ENCODE measurements at regions not wholly inside any gene's neighbourhood (a gene's known extent, or its start where the extent isn't known, plus 50 kb on each side); places are given as distances from the start of the nearest gene placed in this dataset.
"Not testable (repeated sequence)": the region's sequence is repeated elsewhere in the genome, so short reads cannot be mapped to it uniquely, and the experiment has no call there.

- TF ChIP-seq SKIL (CRISPR knock-in tag; IDR thresholded peaks at IDR 0.05; ENCODE audit: borderline replicate concordance) (no peak), RFXANK (CRISPR knock-in tag; IDR thresholded peaks at IDR 0.05) (no peak)
These were observed 140.2 kb downstream of the MOSPD2 start (continued) for GRCh38 chrX:15013461-15013860.

GRCh38 chrX:14997271-14997670, 124.0 kb downstream of the MOSPD2 start:
- Histone ChIP-seq H3K4me3 (replicated peaks in 1 of 3; ENCODE audit: insufficient read depth in 1 of 3, low read depth in 2 of 3, low read length in 3 of 3) (no peak overlapping the region), H2AFZ (ENCODE audit: low read length) (no peak overlapping the region), H3K27ac (ENCODE audit: extremely low read length, insufficient read depth, low read length) (no peak overlapping the region), H3K4me1 (ENCODE audit: insufficient read depth, low read length) (no peaks in the 10 kb centered on the region), H3K79me2 (ENCODE audit: insufficient read depth, low read length) (no peaks in the 10 kb centered on the region), H3K9ac (ENCODE audit: insufficient read depth, low read depth, low read length) (no peak overlapping the region), H3K27me3 (ENCODE audit: control insufficient read depth in 1 of 2, insufficient read depth in 2 of 2, low read length in 2 of 2) (no peaks in the 10 kb centered on the region), H3K9me3 (ENCODE audit: low read length) (no peaks in the 10 kb centered on the region), H4K20me1 (ENCODE audit: insufficient read depth, low read length) (no peaks in the 10 kb centered on the region), H3K36me3 (replicated peaks in 1 of 2; ENCODE audit: control insufficient read depth in 1 of 2, insufficient read depth in 2 of 2, low read length in 2 of 2) (no peaks in the 10 kb centered on the region), H3K4me2 (ENCODE audit: low read depth, low read length) (no peak overlapping the region)
- DNase-seq (ENCODE audit: low spot score) = no peak
- POLR2A ChIA-PET = no interaction called here
- in situ Hi-C loops (cut with HindIII; ENCODE audit: extremely low pct_ligation_motif_present, low pct_unique_long_range_greater_than_20kb) (no loop called here), intact Hi-C loops (cut with micrococcal nuclease; ENCODE audit: unreplicated experiment) (no loop called here)
- WGBS (ENCODE audit: low lambda C conversion rate) = 0% methylated on average over 2 of the region's 2 CpGs
- CTCF ChIA-PET (ENCODE audit: low intra/inter-chr PET ratio, low total read pairs) = no interaction called here
- no peak for FAIRE-seq
- BruUV-seq (replicated peaks) = no TSS peak
- no peak for TF ChIP-seq IRF2 (CRISPR knock-in tag; IDR thresholded peaks at IDR 0.05)
- no peak for TF ChIP-seq ZNF580 (CRISPR knock-in tag; IDR thresholded peaks at IDR 0.05; ENCODE audit: borderline replicate concordance, low read depth)
- no peak for TF ChIP-seq AFF4 (CRISPR knock-in tag; IDR thresholded peaks at IDR 0.05)
- TF ChIP-seq JUN (CRISPR knock-in tag; IDR thresholded peaks at IDR 0.05) = no peak
- TF ChIP-seq ZC3H13 (CRISPR knock-in tag; IDR thresholded peaks at IDR 0.05) = no peak
- ATAC-seq = no peak

- H3K9ac ChIP-seq (ENCODE audit: insufficient read depth, low read depth, low read length); BruUV-seq (replicated peaks); H3K4me3 ChIP-seq (replicated peaks in 1 of 3; ENCODE audit: insufficient read depth in 1 of 3, low read depth in 2 of 3, low read length in 3 of 3); DNase-seq (ENCODE audit: low spot score); H3K79me2 ChIP-seq (ENCODE audit: insufficient read depth, low read length); POLR2A ChIA-PET; FAIRE-seq; H3K9me3 ChIP-seq (ENCODE audit: low read length); CTCF ChIA-PET (ENCODE audit: low intra/inter-chr PET ratio, low total read pairs); H4K20me1 ChIP-seq (ENCODE audit: insufficient read depth, low read length); in situ Hi-C loops (cut with HindIII; ENCODE audit: extremely low pct_ligation_motif_present, low pct_unique_long_range_greater_than_20kb); H3K27ac ChIP-seq (ENCODE audit: extremely low read length, insufficient read depth, low read length); H3K4me1 ChIP-seq (ENCODE audit: insufficient read depth, low read length); H2AFZ ChIP-seq (ENCODE audit: low read length); intact Hi-C loops (cut with micrococcal nuclease; ENCODE audit: unreplicated experiment); H3K27me3 ChIP-seq (ENCODE audit: control insufficient read depth in 1 of 2, insufficient read depth in 2 of 2, low read length in 2 of 2); H3K4me2 ChIP-seq (ENCODE audit: low read depth, low read length); H3K36me3 ChIP-seq (replicated peaks in 1 of 2; ENCODE audit: control insufficient read depth in 1 of 2, insufficient read depth in 2 of 2, low read length in 2 of 2); ATAC-seq: not testable (repeated sequence)
- 75% methylated on average over 5 of the region's 5 CpGs for WGBS (ENCODE audit: low lambda C conversion rate)
These were observed 111.2 kb downstream of the MOSPD2 start for GRCh38 chrX:14984425-14984824.

Data from HepG2 (cell line).